ENCODE measurements at regions not wholly inside any gene's neighbourhood (a gene's known extent, or its start where the extent isn't known, plus 50 kb on each side); places are given as distances from the start of the nearest gene placed in this dataset.

- intact Hi-C loops (cut with micrococcal nuclease; ENCODE audit: unreplicated experiment) (no loop called here), in situ Hi-C loops (cut with HindIII; ENCODE audit: low pct_unique_long_range_greater_than_20kb, low sequenced_read_pairs) (no loop called here)
Measured at GRCh38 chr9:2560180-2560579, 61.4 kb upstream of the VLDLR start.

GRCh38 chr9:2565676-2566340, 55.8 kb upstream of the VLDLR start:
- ChIA-PET CTCF (no interaction called here), POLR2A (no interaction called here)
- ATAC-seq = no peak
- Histone ChIP-seq H3K27ac (ENCODE audit: low read length) (no peak overlapping the region), H3K4me1 (ENCODE audit: control insufficient read depth, insufficient read depth, low read length) (no peaks in the 10 kb centered on the region), H3K27me3 (ENCODE audit: control insufficient read depth, insufficient read depth, low read length) (no peaks in the 10 kb centered on the region), H3K36me3 (ENCODE audit: control insufficient read depth, insufficient read depth, low read length) (no peaks in the 10 kb centered on the region), H3K9me3 (ENCODE audit: control insufficient read depth, insufficient read depth, low read depth, low read length) (no peaks in the 10 kb centered on the region), H3K4me3 (ENCODE audit: low read depth in 2 of 2, low read length in 2 of 2) (no peak overlapping the region)
- intact Hi-C loops (cut with micrococcal nuclease; ENCODE audit: unreplicated experiment) (no loop called here), in situ Hi-C loops (cut with HindIII; ENCODE audit: low pct_unique_long_range_greater_than_20kb, low sequenced_read_pairs) (no loop called here)
- DNase-seq (ENCODE audit: low read depth, low spot score) = no peak
- TF ChIP-seq TCF7L2 (IDR thresholded peaks at IDR 0.05; ENCODE audit: low read depth, low read length) (no peak), REST (IDR thresholded peaks at IDR 0.05; ENCODE audit: insufficient read depth in 1 of 2, low read depth in 2 of 2, low read length in 1 of 2) (no peak), SIN3A (IDR thresholded peaks at IDR 0.05; ENCODE audit: borderline replicate concordance, insufficient read depth, low read depth, low read length) (no peak), POLR2AphosphoS5 (IDR thresholded peaks at IDR 0.05; ENCODE audit: low read depth, low read length) (no peak), CTCF (IDR thresholded peaks at IDR 0.05) (no peak)
- no TSS peak for BruUV-seq (replicated peaks)

More at GRCh38 chr9:2560180-2560579, 61.4 kb upstream of the VLDLR start:
- Histone ChIP-seq H3K4me1 (ENCODE audit: control insufficient read depth, insufficient read depth, low read length) (no peaks in the 10 kb centered on the region), H3K27me3 (ENCODE audit: control insufficient read depth, insufficient read depth, low read length) (no peaks in the 10 kb centered on the region), H3K9me3 (ENCODE audit: control insufficient read depth, insufficient read depth, low read depth, low read length) (no peaks in the 10 kb centered on the region), H3K36me3 (ENCODE audit: control insufficient read depth, insufficient read depth, low read length) (no peaks in the 10 kb centered on the region), H3K27ac (ENCODE audit: low read length) (no peak overlapping the region), H3K4me3 (ENCODE audit: low read depth in 2 of 2, low read length in 2 of 2) (no peak overlapping the region)
- ChIA-PET CTCF (no interaction called here), POLR2A (no interaction called here)
- no TSS peak for BruUV-seq (replicated peaks)
- ATAC-seq = no peak
- no peak for TF ChIP-seq TCF7L2 (IDR thresholded peaks at IDR 0.05; ENCODE audit: low read depth, low read length)
- no peak for DNase-seq (ENCODE audit: low read depth, low spot score)

GRCh38 chr9:2567922-2568321, 53.7 kb upstream of the VLDLR start:
- ChIA-PET CTCF (no interaction called here), POLR2A (no interaction called here)
- no TSS peak for BruUV-seq (replicated peaks)

More at GRCh38 chr9:2567922-2568321, 53.7 kb upstream of the VLDLR start:
- Histone ChIP-seq H3K36me3 (ENCODE audit: control insufficient read depth, insufficient read depth, low read length) (no peaks in the 10 kb centered on the region), H3K4me3 (ENCODE audit: low read depth in 2 of 2, low read length in 2 of 2) (no peak overlapping the region), H3K9me3 (ENCODE audit: control insufficient read depth, insufficient read depth, low read depth, low read length) (no peaks in the 10 kb centered on the region), H3K27ac (ENCODE audit: low read length) (no peak overlapping the region), H3K4me1 (ENCODE audit: control insufficient read depth, insufficient read depth, low read length) (no peaks in the 10 kb centered on the region), H3K27me3 (ENCODE audit: control insufficient read depth, insufficient read depth, low read length) (no peaks in the 10 kb centered on the region)
- in situ Hi-C loops (cut with HindIII; ENCODE audit: low pct_unique_long_range_greater_than_20kb, low sequenced_read_pairs) (no loop called here), intact Hi-C loops (cut with micrococcal nuclease; ENCODE audit: unreplicated experiment) (no loop called here)
- no peak for TF ChIP-seq TCF7L2 (IDR thresholded peaks at IDR 0.05; ENCODE audit: low read depth, low read length)
- no peak for TF ChIP-seq CTCF (IDR thresholded peaks at IDR 0.05)
- no peak for TF ChIP-seq POLR2AphosphoS5 (IDR thresholded peaks at IDR 0.05; ENCODE audit: low read depth, low read length)
- no peak for TF ChIP-seq REST (IDR thresholded peaks at IDR 0.05; ENCODE audit: insufficient read depth in 1 of 2, low read depth in 2 of 2, low read length in 1 of 2)
- no peak for TF ChIP-seq SIN3A (IDR thresholded peaks at IDR 0.05; ENCODE audit: borderline replicate concordance, insufficient read depth, low read depth, low read length)
- no peak for DNase-seq (ENCODE audit: low read depth, low spot score)
- no peak for ATAC-seq

Measured in Panc1 (cell line).